Adrenal gland (tissue), 9 donors: ENCODE measurements at regions not wholly inside any gene's neighbourhood (a gene's known extent, or its start where the extent isn't known, plus 50 kb on each side); places are given as distances from the start of the nearest gene placed in this dataset.

Experiments used
- DNase-seq, 7 donors: peaks; one replicate each; pipeline ENCODE4 v3.0.0-alpha.2; 2019 to 2020
- H3K27ac ChIP-seq, 5 donors: fragments of 200-600 bp; sonication (generic) in 4 of 5; 1 replicate in 3 of 5; 2 replicates in 2 of 5; pipeline versions ENCODE4 v1.5.1 to v1.8.0; 2016 to 2020; ENCODE audit warnings: mild to moderate bottlenecking in 1 of 5
- H3K27me3 ChIP-seq: fragments of 200-600 bp; 2 replicates; pipeline ENCODE4 v1.8.0; 2021
- H3K36me3 ChIP-seq, 2 donors: fragments of 200-600 bp; replicated peaks in 1 of 2; 1 replicate in 1 of 2; 2 replicates in 1 of 2; pipeline versions ENCODE4 v1.5.1 to v1.8.0; 2018 to 2022
- H3K4me1 ChIP-seq, 2 donors: fragments of 200-600 bp; replicated peaks in 1 of 2; 1 replicate in 1 of 2; 2 replicates in 1 of 2; pipeline versions ENCODE4 v1.5.1 to v1.8.0; 2018 to 2021
- H3K4me3 ChIP-seq, 4 donors: fragments of 200-600 bp; sonication (generic) in 3 of 4; one replicate each; pipeline ENCODE4 v1.5.1; 2016 to 2018
- H3K9me3 ChIP-seq, 3 donors: fragments of 200-600 bp; sonication (generic) in 1 of 3; replicated peaks in 1 of 3; 1 replicate in 2 of 3; 2 replicates in 1 of 3; pipeline versions ENCODE4 v1.5.1 to v1.8.0; 2016 to 2021
- POLR2A ChIP-seq, 2 donors: fragments of 450-650 bp; IDR thresholded peaks; one replicate each; pipeline ENCODE4 v1.6.1; 2017; ENCODE audit warnings: antibody characterized with exemption in 2 of 2, mild to moderate bottlenecking in 2 of 2, moderate library complexity in 1 of 2
- WGBS, 4 donors: extraction: QIAGEN DNeasy Blood & Tissue Kit in 2 of 4; methylation state at CpG; one replicate each; pipeline versions ENCODE4 v1.1.5 to v1.1.7; 2013 to 2017; 5-methylcytosine and 5-hydroxymethylcytosine counted together
- intact Hi-C, 2 donors: fragments of 100-400 bp; cut with DNase I; formaldehyde crosslinking; loops; one replicate each; pipeline versions ENCODE4 v1.14.1 to v1.15.0; 2022 to 2023
- TF ChIP-seq, protein P1 (sequence below), 6 experiments: fragments of 450-650 bp in 4 of 6; fragments of 200-600 bp in 2 of 6; sonication (generic) in 1 of 6; IDR thresholded peaks; 1 replicate in 5 of 6; 2 replicates in 1 of 6; pipeline versions ENCODE4 v1.5.1 to v1.8.0; 2016 to 2021; ENCODE audit warnings: antibody characterized with exemption in 6 of 6, mild to moderate bottlenecking in 2 of 6, moderate library complexity in 1 of 6
- donor health status: healthy with polysubstance abuse.
- donor health status: Bipolar disorder and iron deficiency.
- donor health status: DM: yes; HTN: yes; CAD: no.
- donor health status: DM: no; HTN: no; CAD: no.
- donor health status: DM: no; HTN: no; CAD: no.

DNA sequence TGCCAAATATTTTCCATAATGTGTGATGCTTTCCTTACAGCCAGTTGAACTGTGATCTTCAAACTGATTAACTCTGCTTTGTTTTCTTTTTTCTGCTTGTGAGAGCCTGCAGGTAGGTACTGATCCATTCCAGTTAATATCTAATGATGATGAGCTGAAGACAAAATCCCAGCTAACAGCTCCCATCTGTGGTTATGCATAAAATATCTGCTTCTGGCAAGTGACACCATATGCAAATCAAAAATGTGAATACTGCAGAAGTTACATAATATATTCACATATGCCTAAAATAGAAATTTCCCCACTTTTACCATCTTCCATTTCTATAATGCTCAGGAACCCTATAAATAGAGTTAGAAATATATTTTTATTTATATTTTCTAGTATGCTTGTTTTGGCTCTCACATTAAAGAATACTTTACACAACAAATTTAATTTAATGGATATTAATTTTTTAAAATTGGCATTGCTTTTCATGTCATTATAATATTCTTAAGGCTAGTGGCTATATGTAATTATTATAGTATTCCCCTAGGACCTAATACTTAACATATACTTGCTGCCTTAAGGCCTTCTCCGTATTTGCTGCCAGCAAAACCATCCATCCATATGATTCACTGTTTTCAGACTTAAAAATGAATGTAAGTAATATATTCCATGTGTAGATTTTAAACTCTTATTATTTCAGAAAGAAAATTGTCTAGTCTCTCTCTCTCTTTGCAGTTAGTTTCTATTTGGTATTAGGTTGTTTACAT, 83.8 kb downstream of the CCER1 start:
- no peak overlapping the region for H3K4me3 ChIP-seq
- no peaks in the 10 kb centered on the region for H3K4me1 ChIP-seq
- H3K27ac ChIP-seq, result no peak overlapping the region
- 51 to 67% (median 59%) methylated on average over 1 of the region's 1 CpG for WGBS, 4 donors
- TF ChIP-seq, protein P1, sequence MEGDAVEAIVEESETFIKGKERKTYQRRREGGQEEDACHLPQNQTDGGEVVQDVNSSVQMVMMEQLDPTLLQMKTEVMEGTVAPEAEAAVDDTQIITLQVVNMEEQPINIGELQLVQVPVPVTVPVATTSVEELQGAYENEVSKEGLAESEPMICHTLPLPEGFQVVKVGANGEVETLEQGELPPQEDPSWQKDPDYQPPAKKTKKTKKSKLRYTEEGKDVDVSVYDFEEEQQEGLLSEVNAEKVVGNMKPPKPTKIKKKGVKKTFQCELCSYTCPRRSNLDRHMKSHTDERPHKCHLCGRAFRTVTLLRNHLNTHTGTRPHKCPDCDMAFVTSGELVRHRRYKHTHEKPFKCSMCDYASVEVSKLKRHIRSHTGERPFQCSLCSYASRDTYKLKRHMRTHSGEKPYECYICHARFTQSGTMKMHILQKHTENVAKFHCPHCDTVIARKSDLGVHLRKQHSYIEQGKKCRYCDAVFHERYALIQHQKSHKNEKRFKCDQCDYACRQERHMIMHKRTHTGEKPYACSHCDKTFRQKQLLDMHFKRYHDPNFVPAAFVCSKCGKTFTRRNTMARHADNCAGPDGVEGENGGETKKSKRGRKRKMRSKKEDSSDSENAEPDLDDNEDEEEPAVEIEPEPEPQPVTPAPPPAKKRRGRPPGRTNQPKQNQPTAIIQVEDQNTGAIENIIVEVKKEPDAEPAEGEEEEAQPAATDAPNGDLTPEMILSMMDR (IDR thresholded peaks at IDR 0.05), result no peak
- no peak for TF ChIP-seq POLR2A (IDR thresholded peaks at IDR 0.05)
- intact Hi-C loops, result no loop called here
- no peaks in the 10 kb centered on the region for H3K9me3 ChIP-seq
- no peak for DNase-seq
- no peaks in the 10 kb centered on the region for H3K36me3 ChIP-seq
- no peaks in the 10 kb centered on the region for H3K27me3 ChIP-seq

DNA sequence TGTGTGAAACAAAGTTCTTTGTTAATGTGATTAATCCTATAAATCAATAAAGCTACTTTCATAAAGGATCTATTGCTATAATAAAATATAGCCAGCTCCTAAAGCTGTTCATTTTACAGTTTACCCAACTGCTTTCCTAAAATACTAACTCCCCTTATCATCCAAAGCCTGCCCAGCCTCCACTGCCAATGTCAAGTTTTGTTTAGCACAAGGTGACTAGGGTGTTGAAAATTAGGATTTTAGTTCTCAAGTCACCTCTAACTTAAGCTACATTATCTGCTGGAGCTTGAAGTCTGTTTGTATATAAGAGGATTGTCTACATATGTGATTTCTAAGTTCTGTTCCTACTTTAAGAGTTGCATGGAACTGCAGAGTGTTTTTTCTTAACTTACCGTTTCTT, 86.3 kb downstream of the CCER1 start:
- DNase-seq, result no peak
- Histone ChIP-seq H3K27ac (no peak overlapping the region), H3K4me1 (no peaks in the 10 kb centered on the region), H3K4me3 (no peak overlapping the region), H3K36me3 (no peaks in the 10 kb centered on the region), H3K27me3 (no peaks in the 10 kb centered on the region), H3K9me3 (no peaks in the 10 kb centered on the region)
- intact Hi-C loops, result no loop called here
- no peak for TF ChIP-seq POLR2A (IDR thresholded peaks at IDR 0.05)
- TF ChIP-seq, protein P1 (IDR thresholded peaks at IDR 0.05), result no peak
- 74 to 83% (median 79%) methylated on average over 1 of the region's 1 CpG for WGBS, 4 donors

DNA sequence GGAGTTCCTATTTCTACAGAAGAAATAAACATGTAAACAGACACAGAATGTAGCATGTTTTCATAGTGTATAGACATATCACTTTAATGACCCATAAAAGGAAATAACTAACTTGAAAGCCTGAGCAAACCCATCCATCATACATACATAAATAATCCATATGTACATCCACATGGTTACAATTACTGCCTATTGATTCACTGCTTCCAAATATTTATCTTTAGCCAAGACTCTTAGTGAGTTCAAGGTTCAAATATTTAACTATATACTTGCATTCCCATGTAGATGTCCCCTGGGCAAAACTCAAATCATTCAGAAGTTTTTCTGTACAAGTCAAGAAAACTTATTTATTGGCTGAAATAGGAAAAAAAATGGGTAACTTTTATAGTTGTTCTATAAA, 95.4 kb downstream of the CCER1 start:
- no peak overlapping the region for H3K27ac ChIP-seq
- H3K9me3 ChIP-seq, result no peaks in the 10 kb centered on the region
- peaks cover 5% of the 10 kb centered on the region for H3K27me3 ChIP-seq
- H3K4me1 ChIP-seq, result no peaks in the 10 kb centered on the region
- no peaks in the 10 kb centered on the region for H3K36me3 ChIP-seq
- H3K4me3 ChIP-seq, result no peak overlapping the region
- intact Hi-C loops, result no loop called here
- DNase-seq, result no peak
- no peak for TF ChIP-seq POLR2A (IDR thresholded peaks at IDR 0.05)
- TF ChIP-seq, protein P1 (IDR thresholded peaks at IDR 0.05), result no peak

DNA sequence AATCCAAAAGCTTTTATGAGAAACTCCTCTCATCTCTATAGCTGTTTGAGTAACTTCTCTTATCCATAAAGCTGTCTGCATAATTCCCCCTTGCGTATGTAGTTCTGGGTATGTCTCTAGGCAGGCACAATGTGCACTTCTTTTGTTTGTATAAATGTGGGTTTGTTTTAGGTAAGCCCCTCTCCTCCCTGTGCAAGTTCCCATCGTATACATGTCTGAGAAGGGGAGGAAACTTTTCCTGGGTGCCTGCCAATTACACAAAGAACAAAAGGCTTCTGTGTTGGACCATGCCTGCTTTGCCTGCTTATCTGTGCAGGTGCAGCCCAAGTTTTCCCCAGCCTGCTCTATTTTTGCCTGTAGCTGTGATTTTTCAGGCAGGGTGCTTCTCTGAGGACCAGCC, 96.7 kb downstream of the CCER1 start:
- DNase-seq, result no peak
- peaks cover 5% of the 10 kb centered on the region for H3K27me3 ChIP-seq
- no peaks in the 10 kb centered on the region for H3K4me1 ChIP-seq
- no peaks in the 10 kb centered on the region for H3K9me3 ChIP-seq
- no peak overlapping the region for H3K4me3 ChIP-seq
- H3K36me3 ChIP-seq, result no peaks in the 10 kb centered on the region
- intact Hi-C loops, result no loop called here
- WGBS, 4 donors, result 36 to 54% (median 41%) methylated on average over 2 of the region's 2 CpGs
- TF ChIP-seq POLR2A (IDR thresholded peaks at IDR 0.05), result no peak
- TF ChIP-seq, protein P1 (IDR thresholded peaks at IDR 0.05), result no peak
- H3K27ac ChIP-seq, result no peak overlapping the region
